CD14-positive monocyte (primary cell): ENCODE measurements at regions not wholly inside any gene's neighbourhood (a gene's known extent, or its start where the extent isn't known, plus 50 kb on each side); places are given as distances from the start of the nearest gene placed in this dataset.

ENCODE experiments used
- DNase-seq, 3 donors: peaks; one replicate each; pipeline ENCODE4 v3.0.0-alpha.2; 2011 to 2022
- H2AFZ ChIP-seq: 2 replicates; pipeline ENCODE4 v1.6.0; 2012; ENCODE audit warnings: mild to moderate bottlenecking, low read depth, low read length, inconsistent platforms; ENCODE audit not compliant: insufficient read depth, poor library complexity, severe bottlenecking
- H3K27ac ChIP-seq, 2 donors: 1 replicate in 1 of 2; 2 replicates in 1 of 2; pipeline ENCODE4 v1.5.1; 2012 to 2013; ENCODE audit warnings: low read length in 2 of 2, control low read depth in 1 of 2, inconsistent platforms in 1 of 2, low read depth in 1 of 2, mild to moderate bottlenecking in 1 of 2
- H3K27me3 ChIP-seq, 2 donors: one replicate each; pipeline versions ENCODE4 v1.6.0 to v1.6.1; 2011 to 2013; ENCODE audit warnings: low read length in 2 of 2; ENCODE audit not compliant: control insufficient read depth in 2 of 2, insufficient read depth in 2 of 2
- H3K36me3 ChIP-seq, 2 donors: replicated peaks in 1 of 2; 1 replicate in 1 of 2; 2 replicates in 1 of 2; pipeline versions ENCODE4 v1.5.1 to v1.6.1; 2012 to 2013; ENCODE audit warnings: low read length in 2 of 2, control low read depth in 1 of 2, inconsistent platforms in 1 of 2, mild to moderate bottlenecking in 1 of 2; ENCODE audit not compliant: insufficient read depth in 2 of 2, control insufficient read depth in 1 of 2
- H3K4me1 ChIP-seq, 2 donors: 1 replicate in 1 of 2; 2 replicates in 1 of 2; pipeline versions ENCODE4 v1.5.1 to v1.6.1; 2012 to 2013; ENCODE audit warnings: low read length in 2 of 2, control low read depth in 1 of 2, inconsistent platforms in 1 of 2, mild to moderate bottlenecking in 1 of 2, moderate library complexity in 1 of 2; ENCODE audit not compliant: insufficient read depth in 2 of 2, control insufficient read depth in 1 of 2
- H3K4me2 ChIP-seq: replicated peaks from 2 replicates; pipeline ENCODE3; 2012; ENCODE audit warnings: low read length, moderate library complexity, mild to moderate bottlenecking; ENCODE audit not compliant: poor library complexity, severe bottlenecking; ENCODE audit errors: extremely low read depth
- H3K4me3 ChIP-seq, 3 experiments: fragments of 200-600 bp in 1 of 3; sonication (generic) in 1 of 3; replicated peaks in 1 of 3; 1 replicate in 2 of 3; 2 replicates in 1 of 3; pipeline ENCODE4 v1.5.1; 2011 to 2013; ENCODE audit warnings: low read length in 3 of 3, mild to moderate bottlenecking in 3 of 3, control low read depth in 2 of 3, low read depth in 2 of 3, inconsistent platforms in 1 of 3, moderate library complexity in 1 of 3
- H3K79me2 ChIP-seq: 2 replicates; pipeline ENCODE4 v1.6.0; 2012; ENCODE audit warnings: mild to moderate bottlenecking, control low read depth, inconsistent platforms, low read length, moderate library complexity; ENCODE audit not compliant: insufficient read depth
- H3K9ac ChIP-seq: 2 replicates; pipeline ENCODE4 v1.6.0; 2017; ENCODE audit warnings: low read length, mild to moderate bottlenecking; ENCODE audit not compliant: insufficient read depth, poor library complexity, severe bottlenecking
- H3K9me3 ChIP-seq, 2 donors: replicated peaks in 1 of 2; 1 replicate in 1 of 2; 2 replicates in 1 of 2; pipeline versions ENCODE4 v1.5.1 to v1.6.1; 2012 to 2013; ENCODE audit warnings: low read length in 2 of 2, control low read depth in 1 of 2; ENCODE audit not compliant: control insufficient read depth in 1 of 2, insufficient read depth in 1 of 2
- H4K20me1 ChIP-seq: 2 replicates; pipeline ENCODE4 v1.6.0; 2012; ENCODE audit warnings: mild to moderate bottlenecking, low read length, control low read depth, moderate library complexity; ENCODE audit not compliant: insufficient read depth
- H3K27ac Mint-ChIP-seq, 7 donors: one replicate each; pipeline ENCODE4 v1.8.0; 2020; ENCODE audit warnings: mild to moderate bottlenecking in 7 of 7, mixed read lengths in 7 of 7, moderate library complexity in 6 of 7, inconsistent platforms in 2 of 7
- H3K27me3 Mint-ChIP-seq, 3 donors: one replicate each; pipeline ENCODE4 v1.8.0; 2021 to 2022; ENCODE audit warnings: low read depth in 3 of 3, mild to moderate bottlenecking in 3 of 3, mixed read lengths in 3 of 3, moderate library complexity in 3 of 3, inconsistent platforms in 1 of 3
- H3K36me3 Mint-ChIP-seq, 2 donors: one replicate each; pipeline ENCODE4 v1.8.0; 2020; ENCODE audit warnings: mixed read lengths in 2 of 2, inconsistent platforms in 1 of 2, mild to moderate bottlenecking in 1 of 2
- H3K4me1 Mint-ChIP-seq: one replicate; pipeline ENCODE4 v1.8.0; 2020; ENCODE audit warnings: mild to moderate bottlenecking, mixed read lengths
- H3K4me3 Mint-ChIP-seq, 2 donors: one replicate each; pipeline ENCODE4 v1.8.0; 2020; ENCODE audit warnings: mild to moderate bottlenecking in 2 of 2, mixed read lengths in 2 of 2, moderate library complexity in 1 of 2
- H3K9me3 Mint-ChIP-seq, 7 donors: one replicate each; pipeline ENCODE4 v1.8.0; 2020 to 2022; ENCODE audit warnings: mixed read lengths in 7 of 7, mild to moderate bottlenecking in 6 of 7, moderate library complexity in 6 of 7, inconsistent platforms in 2 of 7
- WGBS: methylation state at CpG from one replicate; pipeline ENCODE4 v1.1.5; 2013; ENCODE audit warnings: missing lambda C conversion rate; ENCODE audit not compliant: insufficient coverage; 5-methylcytosine and 5-hydroxymethylcytosine counted together
- intact Hi-C, 2 donors: fragments of 100-400 bp; cut with micrococcal nuclease; formaldehyde crosslinking; loops; one replicate each; pipeline versions ENCODE4 v1.15.0 to v1.15.1; 2023
- TF ChIP-seq, protein P1 (sequence below): fragments of 200-600 bp; IDR thresholded peaks from one replicate; pipeline ENCODE4 v1.8.0; 2022; ENCODE audit warnings: antibody characterized with exemption, mild to moderate bottlenecking

DNA sequence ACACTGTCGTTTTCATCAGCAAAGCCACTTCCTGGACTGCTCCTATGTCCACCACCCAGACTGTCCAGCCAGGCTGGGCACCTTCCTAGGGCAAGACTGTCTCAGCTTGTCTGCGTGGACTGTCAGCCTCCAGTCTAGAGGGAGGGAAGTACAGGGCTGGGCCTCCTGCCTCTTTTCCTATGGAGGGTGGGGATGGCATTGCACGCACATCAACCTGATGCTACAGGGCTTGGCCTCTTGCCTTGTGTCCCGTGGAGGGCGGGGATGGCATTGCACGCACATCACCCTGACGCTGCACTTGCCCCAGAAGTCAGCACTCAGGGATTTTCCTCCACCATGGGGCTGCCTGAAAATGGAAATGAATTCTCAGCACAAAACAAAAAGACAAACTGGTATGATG lies 304.2 kb upstream of the CDH4 start:
- intact Hi-C loops, result no loop called here
- WGBS, result 90% methylated on average over 2 of the region's 7 CpGs
- Histone ChIP-seq H3K9me3 (peaks cover 4 to 19% of the 10 kb centered on the region in 2 donors), H3K4me2 (no peak overlapping the region), H3K9ac (no peak overlapping the region), H3K27ac (no peak overlapping the region), H3K4me1 (no peaks in the 10 kb centered on the region), H3K27me3 (no peaks in the 10 kb centered on the region), H3K4me3 (no peak overlapping the region), H2AFZ (no peak overlapping the region), H3K79me2 (no peaks in the 10 kb centered on the region), H3K36me3 (no peaks in the 10 kb centered on the region), H4K20me1 (no peaks in the 10 kb centered on the region)
- Mint-ChIP-seq H3K9me3 (peaks cover 2 to 17% (median 7%) of the 10 kb centered on the region in 7 donors), H3K4me1 (no peaks in the 10 kb centered on the region), H3K27ac (no peak overlapping the region), H3K4me3 (no peak overlapping the region), H3K27me3 (peaks cover 0 to 3% (median 1%) of the 10 kb centered on the region in 3 donors), H3K36me3 (no peaks in the 10 kb centered on the region)
- TF ChIP-seq, protein P1, sequence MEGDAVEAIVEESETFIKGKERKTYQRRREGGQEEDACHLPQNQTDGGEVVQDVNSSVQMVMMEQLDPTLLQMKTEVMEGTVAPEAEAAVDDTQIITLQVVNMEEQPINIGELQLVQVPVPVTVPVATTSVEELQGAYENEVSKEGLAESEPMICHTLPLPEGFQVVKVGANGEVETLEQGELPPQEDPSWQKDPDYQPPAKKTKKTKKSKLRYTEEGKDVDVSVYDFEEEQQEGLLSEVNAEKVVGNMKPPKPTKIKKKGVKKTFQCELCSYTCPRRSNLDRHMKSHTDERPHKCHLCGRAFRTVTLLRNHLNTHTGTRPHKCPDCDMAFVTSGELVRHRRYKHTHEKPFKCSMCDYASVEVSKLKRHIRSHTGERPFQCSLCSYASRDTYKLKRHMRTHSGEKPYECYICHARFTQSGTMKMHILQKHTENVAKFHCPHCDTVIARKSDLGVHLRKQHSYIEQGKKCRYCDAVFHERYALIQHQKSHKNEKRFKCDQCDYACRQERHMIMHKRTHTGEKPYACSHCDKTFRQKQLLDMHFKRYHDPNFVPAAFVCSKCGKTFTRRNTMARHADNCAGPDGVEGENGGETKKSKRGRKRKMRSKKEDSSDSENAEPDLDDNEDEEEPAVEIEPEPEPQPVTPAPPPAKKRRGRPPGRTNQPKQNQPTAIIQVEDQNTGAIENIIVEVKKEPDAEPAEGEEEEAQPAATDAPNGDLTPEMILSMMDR, result no peak
- DNase-seq, result no peak

DNA sequence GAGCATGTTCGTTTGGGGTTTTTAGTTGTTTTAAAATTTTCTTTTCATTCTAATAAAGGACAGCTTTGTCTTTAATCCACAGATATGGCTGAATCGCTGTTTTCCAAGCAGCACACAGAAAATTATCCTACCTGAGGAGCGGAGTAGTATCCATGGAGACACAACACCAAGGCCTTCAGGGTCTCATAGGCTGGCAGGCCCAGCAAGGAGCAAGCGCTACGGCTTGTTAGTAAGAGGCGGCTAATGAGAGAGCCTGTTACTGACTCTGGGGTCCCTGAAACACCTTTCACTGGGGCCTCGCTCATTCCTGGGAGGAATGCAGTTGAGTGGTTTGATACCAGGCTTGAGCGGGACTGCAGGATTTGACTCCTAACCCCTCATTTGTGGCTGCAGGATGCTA lies 303.8 kb upstream of the CDH4 start:
- Mint-ChIP-seq H3K4me3 (no peak overlapping the region), H3K27me3 (peaks cover 0 to 3% (median 1%) of the 10 kb centered on the region in 3 donors), H3K27ac (no peak overlapping the region), H3K36me3 (no peaks in the 10 kb centered on the region), H3K4me1 (no peaks in the 10 kb centered on the region), H3K9me3 (peaks cover 2 to 17% (median 7%) of the 10 kb centered on the region in 7 donors)
- intact Hi-C loops, result no loop called here
- peaks cover 4 to 19% of the 10 kb centered on the region in 2 donors for H3K9me3 ChIP-seq
- no peaks in the 10 kb centered on the region for H3K36me3 ChIP-seq
- no peaks in the 10 kb centered on the region for H3K27me3 ChIP-seq
- H3K27ac ChIP-seq, result no peak overlapping the region
- H4K20me1 ChIP-seq, result no peaks in the 10 kb centered on the region
- H3K9ac ChIP-seq, result no peak overlapping the region
- no peak overlapping the region for H3K4me3 ChIP-seq
- DNase-seq, result no peak
- TF ChIP-seq, protein P1, result no peak
- no peaks in the 10 kb centered on the region for H3K4me1 ChIP-seq
- 93% methylated on average over 5 of the region's 8 CpGs for WGBS
- no peak overlapping the region for H2AFZ ChIP-seq
- H3K79me2 ChIP-seq, result no peaks in the 10 kb centered on the region
- H3K4me2 ChIP-seq, result no peak overlapping the region
